K562 (cell line): ENCODE measurements at regions not wholly inside any gene's neighbourhood (a gene's known extent, or its start where the extent isn't known, plus 50 kb on each side); places are given as distances from the start of the nearest gene placed in this dataset.
"Not testable (repeated sequence)": the region's sequence is repeated elsewhere in the genome, so short reads cannot be mapped to it uniquely, and the experiment has no call there.

ENCODE experiments used
- ATF1 ChIP-seq, 2 experiments: fragments of 450-650 bp in 1 of 2; IDR thresholded peaks; 2 replicates each; pipeline ENCODE4 v1.6.1; 2016; ENCODE audit warnings: missing compliant biosample characterization in 1 of 2, missing genetic modification characterization in 1 of 2
- C11orf30 ChIP-seq: fragments of 450-650 bp; IDR thresholded peaks from 2 replicates; pipeline ENCODE4 v1.6.1; 2016; ENCODE audit warnings: low read depth, mild to moderate bottlenecking
- MEF2D ChIP-seq: conservative IDR thresholded peaks from 2 replicates; pipeline ENCODE4 v1.6.1; 2016; ENCODE audit warnings: low read depth, missing genetic modification characterization, missing compliant biosample characterization
- RBBP5 ChIP-seq: fragments of 200-600 bp; sonication (generic); IDR thresholded peaks from 2 replicates; pipeline ENCODE4 v1.6.1; 2012; ENCODE audit warnings: borderline replicate concordance, mild to moderate bottlenecking, low read length, control low read depth, inconsistent platforms; ENCODE audit not compliant: insufficient read depth, poor library complexity, severe bottlenecking
- SMARCA4 ChIP-seq: fragments of 450-650 bp; IDR thresholded peaks from 2 replicates; pipeline ENCODE4 v1.6.1; 2016
- SMARCE1 ChIP-seq: fragments of 450-650 bp; IDR thresholded peaks from 2 replicates; pipeline ENCODE4 v1.7.1; 2016; ENCODE audit warnings: mild to moderate bottlenecking
- SOX6 ChIP-seq: fragments of 450-650 bp; IDR thresholded peaks from 2 replicates; pipeline ENCODE4 v1.6.1; 2014; ENCODE audit warnings: mild to moderate bottlenecking
- SREBF1 ChIP-seq: fragments of 150-350 bp; IDR thresholded peaks from 2 replicates; pipeline ENCODE4 v1.6.1; 2014; ENCODE audit warnings: antibody characterized with exemption, low read depth, low read length, borderline replicate concordance
- ZEB2 ChIP-seq: fragments of 450-650 bp; IDR thresholded peaks from 2 replicates; pipeline ENCODE4 v1.6.1; 2016
- ZNF197 ChIP-seq: fragments of 200-800 bp; sonication (Bioruptor generic); IDR thresholded peaks from 2 replicates; pipeline ENCODE4 v1.6.1; 2016; ENCODE audit warnings: low read depth, missing genetic modification characterization, missing compliant biosample characterization
- TF ChIP-seq, protein P1 (sequence below): fragments of 250-450 bp; sonication (Bioruptor Pico); IDR thresholded peaks from 2 replicates; pipeline ENCODE4 v1.4.0; 2020; ENCODE audit warnings: mild to moderate bottlenecking
- TF ChIP-seq, protein P2 (sequence below): sonication (generic); formaldehyde crosslinking; IDR thresholded peaks from 2 replicates; pipeline ENCODE4 v1.9.0; 2022; ENCODE audit warnings: mild to moderate bottlenecking, missing genetic modification reagents
- TF ChIP-seq, protein P3 (sequence below): fragments of 450-650 bp; conservative IDR thresholded peaks from 2 replicates; pipeline ENCODE4 v1.6.1; 2016; ENCODE audit warnings: missing genetic modification characterization, low read depth, mild to moderate bottlenecking, control low read depth, missing compliant biosample characterization
- TF ChIP-seq, protein P4 (sequence below), 2 experiments: fragments of 450-650 bp; IDR thresholded peaks; 2 replicates each; pipeline ENCODE4 v1.6.1; 2018; ENCODE audit warnings: mild to moderate bottlenecking in 2 of 2, low read depth in 1 of 2; ENCODE audit not compliant: partially characterized antibody in 2 of 2
- TF ChIP-seq, protein P5 (sequence below): fragments of 450-650 bp; IDR thresholded peaks from 2 replicates; pipeline ENCODE4 v1.6.1; 2018; ENCODE audit warnings: mild to moderate bottlenecking, low read depth; ENCODE audit not compliant: partially characterized antibody
- TF ChIP-seq, protein P6 (sequence below): fragments of 250-450 bp; sonication (Bioruptor Pico); IDR thresholded peaks from 2 replicates; pipeline ENCODE4 v1.8.0; 2022; ENCODE audit warnings: moderate library complexity, mild to moderate bottlenecking, inconsistent platforms

DNA sequence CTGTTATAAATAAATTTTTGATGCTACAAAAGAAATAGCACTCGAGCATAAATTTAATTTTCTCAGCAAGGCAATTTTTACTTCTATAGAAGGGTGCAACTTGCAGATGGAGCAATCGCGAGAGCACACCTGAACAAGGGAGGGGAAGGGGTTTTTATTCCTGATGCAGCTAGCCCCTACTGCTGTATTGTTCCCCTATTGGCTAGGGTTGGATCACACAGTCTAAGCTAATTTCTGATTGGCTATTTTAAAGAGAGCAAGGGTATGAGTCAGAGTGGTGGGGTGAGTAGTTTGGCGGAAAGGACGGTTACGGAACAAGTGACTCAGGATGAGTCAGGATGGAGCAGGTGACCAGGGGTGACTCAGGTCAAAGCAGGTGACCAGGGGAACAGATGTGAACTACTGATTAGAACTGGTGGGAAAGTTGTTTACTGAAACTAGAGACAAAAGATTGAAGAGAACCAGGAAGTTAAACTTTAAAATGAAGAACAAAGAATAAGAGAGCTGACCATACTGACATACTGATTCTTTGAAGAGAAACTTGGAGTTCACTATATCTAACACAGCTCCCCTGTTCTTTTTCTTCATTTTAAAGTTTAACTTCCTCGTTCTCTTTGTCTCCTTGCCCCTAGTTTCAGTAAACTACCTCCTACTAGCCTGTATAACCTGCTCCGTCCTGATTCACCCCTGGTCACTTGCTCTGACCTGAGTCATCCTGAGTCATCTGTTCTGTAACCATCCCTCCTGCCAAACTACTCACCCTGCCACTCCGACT is 101.9 kb upstream of the SHB start (continued):
- TF ChIP-seq MEF2D (peak; percentile 53; the same call in 1 of the 2 replicates), SMARCE1 (peak; percentile 94; the same call in 1 of the 2 replicates), ZNF197 (CRISPR knock-in tag) (0 out of 2 replicates have a peak, but pooled peaks have one; percentile 25), RBBP5 (peak; percentile 59), ATF1 (tag; IDR thresholded peaks at IDR 0.05) (peak; percentile 75), SREBF1 (peak; percentile 80; the same call in 1 of the 2 replicates), SMARCA4 (peak; percentile 82; the same call in 1 of the 2 replicates), C11orf30 (peak; percentile 87), ZEB2 (peak; percentile 97), SOX6 (peak; percentile 88)
- TF ChIP-seq, protein P1, sequence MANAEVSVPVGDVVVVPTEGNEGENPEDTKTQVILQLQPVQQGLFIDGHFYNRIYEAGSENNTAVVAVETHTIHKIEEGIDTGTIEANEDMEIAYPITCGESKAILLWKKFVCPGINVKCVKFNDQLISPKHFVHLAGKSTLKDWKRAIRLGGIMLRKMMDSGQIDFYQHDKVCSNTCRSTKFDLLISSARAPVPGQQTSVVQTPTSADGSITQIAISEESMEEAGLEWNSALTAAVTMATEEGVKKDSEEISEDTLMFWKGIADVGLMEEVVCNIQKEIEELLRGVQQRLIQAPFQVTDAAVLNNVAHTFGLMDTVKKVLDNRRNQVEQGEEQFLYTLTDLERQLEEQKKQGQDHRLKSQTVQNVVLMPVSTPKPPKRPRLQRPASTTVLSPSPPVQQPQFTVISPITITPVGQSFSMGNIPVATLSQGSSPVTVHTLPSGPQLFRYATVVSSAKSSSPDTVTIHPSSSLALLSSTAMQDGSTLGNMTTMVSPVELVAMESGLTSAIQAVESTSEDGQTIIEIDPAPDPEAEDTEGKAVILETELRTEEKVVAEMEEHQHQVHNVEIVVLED (CRISPR knock-in tag): 0 out of 2 replicates have a peak, but pooled peaks have one; percentile 9
- TF ChIP-seq, protein P2, sequence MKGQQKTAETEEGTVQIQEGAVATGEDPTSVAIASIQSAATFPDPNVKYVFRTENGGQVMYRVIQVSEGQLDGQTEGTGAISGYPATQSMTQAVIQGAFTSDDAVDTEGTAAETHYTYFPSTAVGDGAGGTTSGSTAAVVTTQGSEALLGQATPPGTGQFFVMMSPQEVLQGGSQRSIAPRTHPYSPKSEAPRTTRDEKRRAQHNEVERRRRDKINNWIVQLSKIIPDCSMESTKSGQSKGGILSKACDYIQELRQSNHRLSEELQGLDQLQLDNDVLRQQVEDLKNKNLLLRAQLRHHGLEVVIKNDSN: peak; percentile 79
- TF ChIP-seq, protein P3, sequence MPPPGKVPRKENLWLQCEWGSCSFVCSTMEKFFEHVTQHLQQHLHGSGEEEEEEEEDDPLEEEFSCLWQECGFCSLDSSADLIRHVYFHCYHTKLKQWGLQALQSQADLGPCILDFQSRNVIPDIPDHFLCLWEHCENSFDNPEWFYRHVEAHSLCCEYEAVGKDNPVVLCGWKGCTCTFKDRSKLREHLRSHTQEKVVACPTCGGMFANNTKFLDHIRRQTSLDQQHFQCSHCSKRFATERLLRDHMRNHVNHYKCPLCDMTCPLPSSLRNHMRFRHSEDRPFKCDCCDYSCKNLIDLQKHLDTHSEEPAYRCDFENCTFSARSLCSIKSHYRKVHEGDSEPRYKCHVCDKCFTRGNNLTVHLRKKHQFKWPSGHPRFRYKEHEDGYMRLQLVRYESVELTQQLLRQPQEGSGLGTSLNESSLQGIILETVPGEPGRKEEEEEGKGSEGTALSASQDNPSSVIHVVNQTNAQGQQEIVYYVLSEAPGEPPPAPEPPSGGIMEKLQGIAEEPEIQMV: 0 out of 2 replicates have a peak, but pooled peaks have one; percentile 3
- not testable (repeated sequence) for TF ChIP-seq ATF1 (CRISPR knock-in tag; IDR thresholded peaks at IDR 0.05)
- TF ChIP-seq, protein P4, sequence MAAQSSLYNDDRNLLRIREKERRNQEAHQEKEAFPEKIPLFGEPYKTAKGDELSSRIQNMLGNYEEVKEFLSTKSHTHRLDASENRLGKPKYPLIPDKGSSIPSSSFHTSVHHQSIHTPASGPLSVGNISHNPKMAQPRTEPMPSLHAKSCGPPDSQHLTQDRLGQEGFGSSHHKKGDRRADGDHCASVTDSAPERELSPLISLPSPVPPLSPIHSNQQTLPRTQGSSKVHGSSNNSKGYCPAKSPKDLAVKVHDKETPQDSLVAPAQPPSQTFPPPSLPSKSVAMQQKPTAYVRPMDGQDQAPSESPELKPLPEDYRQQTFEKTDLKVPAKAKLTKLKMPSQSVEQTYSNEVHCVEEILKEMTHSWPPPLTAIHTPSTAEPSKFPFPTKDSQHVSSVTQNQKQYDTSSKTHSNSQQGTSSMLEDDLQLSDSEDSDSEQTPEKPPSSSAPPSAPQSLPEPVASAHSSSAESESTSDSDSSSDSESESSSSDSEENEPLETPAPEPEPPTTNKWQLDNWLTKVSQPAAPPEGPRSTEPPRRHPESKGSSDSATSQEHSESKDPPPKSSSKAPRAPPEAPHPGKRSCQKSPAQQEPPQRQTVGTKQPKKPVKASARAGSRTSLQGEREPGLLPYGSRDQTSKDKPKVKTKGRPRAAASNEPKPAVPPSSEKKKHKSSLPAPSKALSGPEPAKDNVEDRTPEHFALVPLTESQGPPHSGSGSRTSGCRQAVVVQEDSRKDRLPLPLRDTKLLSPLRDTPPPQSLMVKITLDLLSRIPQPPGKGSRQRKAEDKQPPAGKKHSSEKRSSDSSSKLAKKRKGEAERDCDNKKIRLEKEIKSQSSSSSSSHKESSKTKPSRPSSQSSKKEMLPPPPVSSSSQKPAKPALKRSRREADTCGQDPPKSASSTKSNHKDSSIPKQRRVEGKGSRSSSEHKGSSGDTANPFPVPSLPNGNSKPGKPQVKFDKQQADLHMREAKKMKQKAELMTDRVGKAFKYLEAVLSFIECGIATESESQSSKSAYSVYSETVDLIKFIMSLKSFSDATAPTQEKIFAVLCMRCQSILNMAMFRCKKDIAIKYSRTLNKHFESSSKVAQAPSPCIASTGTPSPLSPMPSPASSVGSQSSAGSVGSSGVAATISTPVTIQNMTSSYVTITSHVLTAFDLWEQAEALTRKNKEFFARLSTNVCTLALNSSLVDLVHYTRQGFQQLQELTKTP (IDR thresholded peaks at IDR 0.05; ENCODE audit: low read depth in 1 of 2, partially characterized antibody in 2 of 2): peak in 1 of 2 experiments; percentile 98
- TF ChIP-seq, protein P5, sequence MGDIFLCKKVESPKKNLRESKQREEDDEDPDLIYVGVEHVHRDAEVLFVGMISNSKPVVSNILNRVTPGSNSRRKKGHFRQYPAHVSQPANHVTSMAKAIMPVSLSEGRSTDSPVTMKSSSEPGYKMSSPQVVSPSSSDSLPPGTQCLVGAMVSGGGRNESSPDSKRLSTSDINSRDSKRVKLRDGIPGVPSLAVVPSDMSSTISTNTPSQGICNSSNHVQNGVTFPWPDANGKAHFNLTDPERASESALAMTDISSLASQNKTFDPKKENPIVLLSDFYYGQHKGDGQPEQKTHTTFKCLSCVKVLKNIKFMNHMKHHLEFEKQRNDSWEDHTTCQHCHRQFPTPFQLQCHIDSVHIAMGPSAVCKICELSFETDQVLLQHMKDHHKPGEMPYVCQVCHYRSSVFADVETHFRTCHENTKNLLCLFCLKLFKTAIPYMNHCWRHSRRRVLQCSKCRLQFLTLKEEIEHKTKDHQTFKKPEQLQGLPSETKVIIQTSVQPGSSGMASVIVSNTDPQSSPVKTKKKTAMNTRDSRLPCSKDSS: peak; percentile 95
- TF ChIP-seq, protein P6, sequence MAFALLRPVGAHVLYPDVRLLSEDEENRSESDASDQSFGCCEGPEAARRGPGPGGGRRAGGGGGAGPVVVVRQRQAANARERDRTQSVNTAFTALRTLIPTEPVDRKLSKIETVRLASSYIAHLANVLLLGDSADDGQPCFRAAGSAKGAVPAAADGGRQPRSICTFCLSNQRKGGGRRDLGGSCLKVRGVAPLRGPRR (CRISPR knock-in tag): peak; percentile 82; the same call in 1 of the 2 replicates
